ENCODE measurements at regions not wholly inside any gene's neighbourhood (a gene's known extent, or its start where the extent isn't known, plus 50 kb on each side); places are given as distances from the start of the nearest gene placed in this dataset.
"Not testable (repeated sequence)": the region's sequence is repeated elsewhere in the genome, so short reads cannot be mapped to it uniquely, and the experiment has no call there.

- DNase-seq, result no peak
- H3K9me3 Mint-ChIP-seq, result no peaks in the 10 kb centered on the region
- no peaks in the 10 kb centered on the region for H3K27me3 Mint-ChIP-seq
- no peaks in the 10 kb centered on the region for H3K4me1 Mint-ChIP-seq (ENCODE audit: low read depth)
- no peak overlapping the region for H3K4me3 Mint-ChIP-seq
- no peak overlapping the region for H3K27ac Mint-ChIP-seq
- H3K36me3 Mint-ChIP-seq (ENCODE audit: low read depth), result no peaks in the 10 kb centered on the region
Measured at GRCh38 chr11:116386118-116386699, 386.6 kb downstream of the BUD13 start.

- H3K9me3 Mint-ChIP-seq, result no peaks in the 10 kb centered on the region
- H3K4me3 Mint-ChIP-seq, result no peak overlapping the region
- no peak overlapping the region for H3K27ac Mint-ChIP-seq
- H3K4me1 Mint-ChIP-seq (ENCODE audit: low read depth), result no peaks in the 10 kb centered on the region
- H3K36me3 Mint-ChIP-seq (ENCODE audit: low read depth), result no peaks in the 10 kb centered on the region
- no peaks in the 10 kb centered on the region for H3K27me3 Mint-ChIP-seq
- no peak for DNase-seq
Measured at GRCh38 chr11:116384876-116385275, 387.9 kb downstream of the BUD13 start.

GRCh38 chr11:116384407-116384806, 388.4 kb downstream of the BUD13 start:
- no peak for DNase-seq
- Mint-ChIP-seq H3K36me3 (ENCODE audit: low read depth) (no peaks in the 10 kb centered on the region), H3K4me1 (ENCODE audit: low read depth) (no peaks in the 10 kb centered on the region), H3K4me3 (no peak overlapping the region), H3K27ac (no peak overlapping the region), H3K27me3 (no peaks in the 10 kb centered on the region), H3K9me3 (no peaks in the 10 kb centered on the region)

GRCh38 chr11:116379185-116379828, 393.5 kb downstream of the BUD13 start:
- Mint-ChIP-seq H3K36me3 (ENCODE audit: low read depth) (no peaks in the 10 kb centered on the region), H3K27me3 (peaks cover 9% of the 10 kb centered on the region), H3K4me3 (no peak overlapping the region), H3K4me1 (ENCODE audit: low read depth) (no peaks in the 10 kb centered on the region), H3K9me3 (no peaks in the 10 kb centered on the region), H3K27ac (no peak overlapping the region)
- no peak for DNase-seq

DNA sequence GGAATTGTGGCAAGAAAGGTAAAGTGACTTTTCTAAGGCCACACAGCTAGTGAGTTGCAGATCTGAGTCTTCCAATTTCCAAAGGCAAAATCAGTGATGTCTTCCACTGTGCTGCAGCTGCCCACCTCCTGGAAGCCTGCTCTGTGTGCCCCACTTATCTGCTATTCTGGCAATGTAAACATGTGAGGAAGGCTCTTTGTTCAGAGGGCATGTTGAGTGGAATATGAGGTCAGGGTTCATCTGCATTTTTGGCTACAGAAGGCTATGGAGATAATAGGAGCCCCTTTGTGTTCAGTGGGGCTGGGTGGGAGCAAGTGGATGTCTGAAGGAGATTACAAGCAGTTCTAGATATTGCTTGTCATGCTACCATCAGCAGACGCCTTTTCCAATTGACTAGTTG, 396.2 kb downstream of the BUD13 start:
- H3K4me3 Mint-ChIP-seq, result no peak overlapping the region
- H3K27ac Mint-ChIP-seq, result no peak overlapping the region
- no peaks in the 10 kb centered on the region for H3K4me1 Mint-ChIP-seq (ENCODE audit: low read depth)
- H3K36me3 Mint-ChIP-seq (ENCODE audit: low read depth), result no peaks in the 10 kb centered on the region
- DNase-seq, result no peak
- peaks cover 9% of the 10 kb centered on the region for H3K27me3 Mint-ChIP-seq
- H3K9me3 Mint-ChIP-seq, result no peaks in the 10 kb centered on the region

DNA sequence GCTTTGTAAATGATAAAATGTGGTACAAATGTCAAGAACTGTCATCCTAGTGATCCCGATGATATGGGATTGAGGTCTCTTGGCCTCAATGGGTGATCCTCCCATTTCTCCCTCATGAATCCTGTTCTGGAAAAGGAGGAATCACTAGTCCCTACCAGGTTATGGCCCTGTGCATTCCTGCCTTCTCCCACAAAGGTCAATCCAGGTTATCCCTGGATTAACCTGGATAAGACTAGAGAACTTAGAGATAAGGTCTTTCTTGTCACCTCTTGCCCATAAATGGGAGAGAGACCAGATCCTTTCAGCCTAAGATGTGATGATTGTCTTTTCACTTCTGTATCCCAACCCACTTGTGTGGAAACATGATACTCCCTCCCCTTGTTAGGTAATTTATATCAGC, 396.7 kb downstream of the BUD13 start:
- H3K4me3 Mint-ChIP-seq, result no peak overlapping the region
- no peak for DNase-seq
- no peaks in the 10 kb centered on the region for H3K4me1 Mint-ChIP-seq (ENCODE audit: low read depth)
- H3K36me3 Mint-ChIP-seq (ENCODE audit: low read depth), result no peaks in the 10 kb centered on the region
- peaks cover 9% of the 10 kb centered on the region for H3K27me3 Mint-ChIP-seq
- H3K27ac Mint-ChIP-seq, result no peak overlapping the region
- H3K9me3 Mint-ChIP-seq, result no peaks in the 10 kb centered on the region

GRCh38 chr11:116375221-116375620, 397.6 kb downstream of the BUD13 start:
- Mint-ChIP-seq H3K4me3 (no peak overlapping the region), H3K4me1 (ENCODE audit: low read depth) (no peaks in the 10 kb centered on the region), H3K27me3 (peaks cover 9% of the 10 kb centered on the region), H3K36me3 (ENCODE audit: low read depth) (no peaks in the 10 kb centered on the region), H3K27ac (no peak overlapping the region), H3K9me3 (no peaks in the 10 kb centered on the region)
- DNase-seq, result no peak

DNA sequence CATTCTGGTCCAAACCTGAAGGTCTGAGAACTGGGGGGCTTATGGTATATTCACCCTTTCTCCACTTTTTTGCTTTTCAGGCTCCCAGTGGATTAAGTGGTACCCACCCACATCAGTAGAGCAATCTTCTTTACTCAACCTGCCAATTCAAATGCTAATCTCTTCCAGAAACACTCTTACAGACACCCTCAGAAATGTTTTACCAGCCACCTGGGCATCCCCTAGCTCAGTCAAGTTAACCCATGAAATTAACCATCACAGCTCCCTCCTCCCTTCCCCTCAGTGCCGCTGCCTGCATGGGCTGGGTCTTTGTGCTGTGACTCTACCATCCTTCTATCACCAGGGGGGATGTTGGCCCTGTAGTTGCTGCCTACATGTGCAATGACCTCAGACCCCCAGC, 398.7 kb downstream of the BUD13 start:
- peaks cover 9% of the 10 kb centered on the region for H3K27me3 Mint-ChIP-seq
- H3K27ac Mint-ChIP-seq, result no peak overlapping the region
- no peaks in the 10 kb centered on the region for H3K4me1 Mint-ChIP-seq (ENCODE audit: low read depth)
- DNase-seq, result no peak
- no peak overlapping the region for H3K4me3 Mint-ChIP-seq
- H3K9me3 Mint-ChIP-seq, result no peaks in the 10 kb centered on the region
- no peaks in the 10 kb centered on the region for H3K36me3 Mint-ChIP-seq (ENCODE audit: low read depth)

DNA sequence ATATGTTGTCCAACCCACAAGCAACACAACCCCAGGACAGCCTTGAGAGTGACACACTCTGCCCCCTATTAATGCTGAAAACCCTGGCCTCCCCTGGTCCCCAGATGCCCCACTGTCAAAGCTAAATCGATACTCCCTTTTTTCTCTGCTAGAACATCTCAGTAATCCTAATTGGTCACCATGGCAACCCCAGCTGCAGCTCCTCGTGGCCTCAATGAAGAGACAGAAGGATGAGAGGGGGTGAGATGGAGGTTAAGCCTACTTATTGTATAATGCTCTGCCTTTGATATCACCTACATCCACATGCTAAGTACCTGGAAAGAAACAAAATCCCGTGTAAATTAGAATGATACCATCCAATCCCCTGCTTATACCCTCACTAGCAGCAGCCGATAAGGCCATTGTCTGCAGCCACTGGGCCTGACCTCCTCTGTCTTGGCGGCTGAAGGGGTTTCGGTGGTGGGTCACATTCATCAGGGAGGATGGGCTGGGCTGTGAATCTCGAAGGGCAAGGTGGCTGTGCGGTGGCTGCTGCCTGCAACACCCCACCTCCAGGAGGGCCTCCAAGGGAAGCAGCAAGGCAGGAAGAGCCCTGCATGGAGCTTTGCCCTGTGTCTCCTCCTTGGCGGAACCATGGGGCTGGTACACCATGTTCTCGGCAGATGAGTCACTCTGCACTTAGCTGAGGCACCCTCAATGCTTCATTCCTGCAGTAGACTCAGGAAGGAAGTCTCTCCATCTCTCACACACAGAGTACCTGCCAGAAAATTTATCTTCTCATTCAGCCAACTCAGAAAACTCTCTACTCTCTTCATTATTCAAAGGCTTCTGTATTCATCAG, 399.5 kb downstream of the BUD13 start:
- DNase-seq, result no peak
- Mint-ChIP-seq H3K36me3 (ENCODE audit: low read depth) (no peaks in the 10 kb centered on the region), H3K9me3 (no peaks in the 10 kb centered on the region), H3K27ac (no peak overlapping the region), H3K4me1 (ENCODE audit: low read depth) (no peaks in the 10 kb centered on the region), H3K4me3 (no peak overlapping the region), H3K27me3 (peaks cover 9% of the 10 kb centered on the region)

- H3K4me1 Mint-ChIP-seq (ENCODE audit: low read depth), result no peaks in the 10 kb centered on the region
- no peaks in the 10 kb centered on the region for H3K36me3 Mint-ChIP-seq (ENCODE audit: low read depth)
- no peak overlapping the region for H3K4me3 Mint-ChIP-seq
- no peaks in the 10 kb centered on the region for H3K9me3 Mint-ChIP-seq
- H3K27me3 Mint-ChIP-seq, result peaks cover 6% of the 10 kb centered on the region
- no peak for DNase-seq
- H3K27ac Mint-ChIP-seq, result no peak overlapping the region
Measured at GRCh38 chr11:116371146-116371545, 401.6 kb downstream of the BUD13 start.

DNA sequence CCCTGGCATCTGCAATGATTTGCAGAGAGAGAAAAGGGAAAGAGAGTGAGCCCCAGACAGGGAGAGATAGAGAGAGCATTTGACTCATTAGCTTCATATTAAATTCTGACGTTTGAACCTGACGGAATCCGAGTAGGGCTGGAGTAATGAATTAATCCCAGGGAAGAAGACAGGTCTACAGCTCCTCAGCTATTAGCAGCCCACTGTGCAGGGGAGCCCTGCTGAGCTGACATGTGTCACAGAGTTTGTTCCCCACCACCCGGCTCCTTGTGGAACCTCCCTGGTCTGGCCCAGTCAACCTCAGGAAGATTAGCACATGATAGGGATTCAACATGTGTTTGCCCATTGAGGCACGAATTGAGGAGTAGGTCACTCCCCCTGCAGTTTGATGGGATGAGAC, 404.0 kb downstream of the BUD13 start:
- H3K4me1 Mint-ChIP-seq (ENCODE audit: low read depth), result no peaks in the 10 kb centered on the region
- H3K4me3 Mint-ChIP-seq, result no peak overlapping the region
- H3K27ac Mint-ChIP-seq, result no peak overlapping the region
- no peaks in the 10 kb centered on the region for H3K36me3 Mint-ChIP-seq (ENCODE audit: low read depth)
- peaks cover 6% of the 10 kb centered on the region for H3K27me3 Mint-ChIP-seq
- DNase-seq, result no peak
- no peaks in the 10 kb centered on the region for H3K9me3 Mint-ChIP-seq

DNA sequence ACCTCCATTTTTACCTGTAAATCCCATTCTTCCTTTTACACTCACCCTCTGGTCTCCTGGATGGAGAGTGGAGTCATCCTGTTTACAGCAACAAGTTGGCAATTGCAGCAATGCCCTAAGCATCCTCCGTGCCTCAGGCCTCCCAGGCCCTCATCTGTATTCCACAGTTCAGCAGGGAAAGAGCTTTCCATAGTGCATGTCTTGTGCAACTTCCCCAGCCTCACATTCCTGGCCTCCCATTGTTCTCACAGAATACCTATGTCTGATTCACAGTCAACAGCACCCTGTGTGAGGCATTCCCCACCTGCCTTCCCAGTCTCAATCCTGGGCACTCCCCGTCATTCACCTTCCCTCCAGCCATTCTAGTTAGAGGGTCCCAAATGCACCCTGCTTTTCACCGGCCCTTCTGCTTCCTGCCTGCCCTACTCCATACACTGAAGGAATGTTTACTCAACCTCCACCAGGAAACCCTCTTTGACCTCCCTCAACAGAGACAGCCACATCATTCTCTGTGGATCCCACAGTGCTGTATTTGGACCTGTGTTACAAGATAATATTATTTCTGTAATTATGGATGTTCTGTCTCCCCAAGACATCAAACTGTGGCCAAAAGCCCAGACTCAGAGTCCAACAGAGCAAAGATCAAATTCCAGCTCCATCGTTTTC, 405.7 kb downstream of the BUD13 start:
- H3K9me3 Mint-ChIP-seq, result no peaks in the 10 kb centered on the region
- no peaks in the 10 kb centered on the region for H3K36me3 Mint-ChIP-seq (ENCODE audit: low read depth)
- DNase-seq, result no peak
- no peaks in the 10 kb centered on the region for H3K4me1 Mint-ChIP-seq (ENCODE audit: low read depth)
- no peak overlapping the region for H3K27ac Mint-ChIP-seq
- peaks cover 6% of the 10 kb centered on the region for H3K27me3 Mint-ChIP-seq
- H3K4me3 Mint-ChIP-seq, result no peak overlapping the region

- DNase-seq, result no peak
- H3K36me3 Mint-ChIP-seq (ENCODE audit: low read depth), result no peaks in the 10 kb centered on the region
- no peaks in the 10 kb centered on the region for H3K9me3 Mint-ChIP-seq
- H3K4me3 Mint-ChIP-seq, result no peak overlapping the region
- H3K27me3 Mint-ChIP-seq, result peaks cover 6% of the 10 kb centered on the region
- no peak overlapping the region for H3K27ac Mint-ChIP-seq
- H3K4me1 Mint-ChIP-seq (ENCODE audit: low read depth), result no peaks in the 10 kb centered on the region
Measured at GRCh38 chr11:116366451-116366850, 406.3 kb downstream of the BUD13 start.

DNA sequence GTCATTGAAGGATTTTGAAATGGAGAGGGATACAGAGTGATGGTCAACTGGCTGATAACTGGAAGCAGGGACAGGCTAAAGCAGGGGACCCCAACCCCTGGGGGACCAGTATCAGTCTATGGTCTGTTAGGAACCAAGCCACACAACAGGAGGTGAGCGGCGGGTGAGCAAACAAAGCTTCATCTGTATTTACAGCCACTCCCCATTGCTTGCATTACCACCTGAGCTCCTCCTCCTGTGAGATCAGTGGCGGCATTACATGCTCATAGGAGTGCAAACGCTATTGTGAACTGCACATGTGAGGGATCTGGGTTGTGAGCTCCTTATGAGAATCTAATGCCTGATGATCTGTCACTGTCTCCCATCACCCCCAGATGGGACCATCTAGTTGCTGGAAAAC, 407.9 kb downstream of the BUD13 start:
- H3K27me3 Mint-ChIP-seq; H3K4me1 Mint-ChIP-seq (ENCODE audit: low read depth); H3K27ac Mint-ChIP-seq; H3K36me3 Mint-ChIP-seq (ENCODE audit: low read depth); H3K4me3 Mint-ChIP-seq; DNase-seq; H3K9me3 Mint-ChIP-seq: not testable (repeated sequence)

GRCh38 chr11:116364348-116364747, 408.4 kb downstream of the BUD13 start:
- Mint-ChIP-seq H3K4me1 (ENCODE audit: low read depth) (no peaks in the 10 kb centered on the region), H3K9me3 (no peaks in the 10 kb centered on the region), H3K4me3 (no peak overlapping the region), H3K27me3 (peaks cover 8% of the 10 kb centered on the region), H3K27ac (no peak overlapping the region), H3K36me3 (ENCODE audit: low read depth) (no peaks in the 10 kb centered on the region)
- DNase-seq, result no peak

Measured in activated T-cell treated with anti-CD3 and anti-CD28 coated beads, Interleukin-2, amount 50 U/mL, for 24 hours (primary cell).